Sigmoid colon (tissue), 3 donors: ENCODE measurements at regions not wholly inside any gene's neighbourhood (a gene's known extent, or its start where the extent isn't known, plus 50 kb on each side); places are given as distances from the start of the nearest gene placed in this dataset.

Source experiments
- CTCF ChIP-seq, 4 experiments: fragments of 450-650 bp in 3 of 4; fragments of 200-600 bp in 1 of 4; IDR thresholded peaks; one replicate each; pipeline ENCODE4 v1.5.1; 2016 to 2019; ENCODE audit warnings: antibody characterized with exemption in 4 of 4, mild to moderate bottlenecking in 3 of 4, moderate library complexity in 2 of 4
- POLR2A ChIP-seq, 2 donors: fragments of 450-650 bp; IDR thresholded peaks; one replicate each; pipeline ENCODE4 v1.6.1; 2016; ENCODE audit warnings: antibody characterized with exemption in 2 of 2, mild to moderate bottlenecking in 2 of 2, moderate library complexity in 2 of 2

DNA sequence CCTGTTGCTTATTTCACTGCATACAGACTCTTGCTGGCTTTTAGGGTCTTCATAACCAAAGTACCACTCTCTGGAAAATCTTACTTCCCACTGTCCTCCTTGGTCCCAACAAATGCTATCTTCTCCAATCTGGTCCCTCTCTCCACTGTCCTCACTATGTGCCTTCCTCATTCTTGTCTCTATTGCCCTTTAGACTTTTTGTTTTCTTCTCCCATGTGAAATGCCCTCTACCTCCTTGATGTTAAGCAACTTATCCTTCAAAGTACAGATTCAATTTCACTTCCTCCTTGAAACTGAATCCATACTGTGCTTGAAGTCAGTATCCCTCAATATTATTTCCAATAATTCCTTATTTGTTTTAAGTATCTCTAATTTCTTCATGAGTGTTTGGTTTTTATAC is 60.8 kb downstream of the CGGBP1 start:
- no peak for TF ChIP-seq CTCF (IDR thresholded peaks at IDR 0.05)
- TF ChIP-seq POLR2A (IDR thresholded peaks at IDR 0.05), result no peak
